ENCODE measurements at regions not wholly inside any gene's neighbourhood (a gene's known extent, or its start where the extent isn't known, plus 50 kb on each side); places are given as distances from the start of the nearest gene placed in this dataset.

DNA sequence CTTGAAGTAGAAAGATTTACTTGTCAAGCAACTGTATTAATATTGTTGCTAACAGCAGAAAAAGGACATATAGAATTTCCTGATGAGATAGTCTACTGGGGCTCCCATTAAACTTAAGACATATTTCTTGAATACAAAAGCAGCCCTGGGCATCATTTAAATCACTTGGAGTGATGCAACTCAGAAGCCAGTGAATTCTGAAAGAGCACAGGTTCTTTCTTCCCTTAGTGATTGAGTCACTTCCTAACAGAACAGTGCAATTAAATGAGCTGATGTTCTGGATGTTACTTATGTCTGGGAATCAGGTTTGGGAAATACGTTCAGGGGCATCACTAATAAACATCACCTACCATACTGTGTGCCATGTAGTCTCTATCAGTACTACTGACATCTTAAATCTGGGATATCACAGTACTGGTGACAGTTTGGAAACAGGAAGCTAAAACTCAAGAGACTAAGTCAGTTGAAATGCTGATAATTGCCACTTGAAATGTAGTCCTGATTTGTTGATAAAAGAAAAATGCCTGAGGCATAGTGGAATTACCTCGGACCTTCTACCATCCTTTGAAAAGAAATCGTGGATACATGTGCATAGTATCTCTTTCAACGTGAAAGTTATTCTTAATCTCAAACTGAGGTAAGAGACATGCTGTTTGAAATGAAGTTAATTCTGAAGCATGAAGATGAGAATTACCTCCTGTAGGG lies 249.2 kb upstream of the GPRIN3 start:
- DNase-seq (ENCODE audit: extremely low read depth, low read depth) = no peak
- TF ChIP-seq, protein P1, sequence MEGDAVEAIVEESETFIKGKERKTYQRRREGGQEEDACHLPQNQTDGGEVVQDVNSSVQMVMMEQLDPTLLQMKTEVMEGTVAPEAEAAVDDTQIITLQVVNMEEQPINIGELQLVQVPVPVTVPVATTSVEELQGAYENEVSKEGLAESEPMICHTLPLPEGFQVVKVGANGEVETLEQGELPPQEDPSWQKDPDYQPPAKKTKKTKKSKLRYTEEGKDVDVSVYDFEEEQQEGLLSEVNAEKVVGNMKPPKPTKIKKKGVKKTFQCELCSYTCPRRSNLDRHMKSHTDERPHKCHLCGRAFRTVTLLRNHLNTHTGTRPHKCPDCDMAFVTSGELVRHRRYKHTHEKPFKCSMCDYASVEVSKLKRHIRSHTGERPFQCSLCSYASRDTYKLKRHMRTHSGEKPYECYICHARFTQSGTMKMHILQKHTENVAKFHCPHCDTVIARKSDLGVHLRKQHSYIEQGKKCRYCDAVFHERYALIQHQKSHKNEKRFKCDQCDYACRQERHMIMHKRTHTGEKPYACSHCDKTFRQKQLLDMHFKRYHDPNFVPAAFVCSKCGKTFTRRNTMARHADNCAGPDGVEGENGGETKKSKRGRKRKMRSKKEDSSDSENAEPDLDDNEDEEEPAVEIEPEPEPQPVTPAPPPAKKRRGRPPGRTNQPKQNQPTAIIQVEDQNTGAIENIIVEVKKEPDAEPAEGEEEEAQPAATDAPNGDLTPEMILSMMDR (IDR thresholded peaks at IDR 0.05; ENCODE audit: low read depth, low read length) = no peak

GRCh38 chr4:89551191-89551590 lies 243.6 kb upstream of the GPRIN3 start:
- no peak for DNase-seq (ENCODE audit: extremely low read depth, low read depth)

GRCh38 chr4:89549907-89550306 lies 242.3 kb upstream of the GPRIN3 start:
- TF ChIP-seq, protein P1 (IDR thresholded peaks at IDR 0.05; ENCODE audit: low read depth, low read length) = no peak
- peak; percentile 71 for DNase-seq (ENCODE audit: extremely low read depth, low read depth)

More at GRCh38 chr4:89551191-89551590, 243.6 kb upstream of the GPRIN3 start:
- TF ChIP-seq, protein P1 (IDR thresholded peaks at IDR 0.05; ENCODE audit: low read depth, low read length) = no peak

DNA sequence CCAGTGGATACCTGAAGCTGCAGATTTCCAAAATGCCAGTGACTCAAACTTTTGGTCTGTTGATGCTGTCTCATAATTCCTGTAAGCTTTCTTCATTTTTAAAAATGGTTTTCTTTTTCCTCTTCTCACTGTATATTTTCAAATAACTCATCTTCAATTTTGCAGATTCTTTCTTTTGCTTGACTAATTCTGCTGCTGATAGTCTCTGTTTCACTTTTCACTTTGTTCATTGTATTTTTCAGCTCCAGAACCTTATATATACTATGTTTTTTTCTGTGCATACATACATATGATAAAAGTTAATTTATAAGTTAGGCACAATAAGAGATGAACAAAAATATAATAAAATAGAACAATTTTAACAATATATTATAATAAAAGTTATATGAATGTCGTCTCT lies 237.7 kb upstream of the GPRIN3 start:
- DNase-seq (ENCODE audit: extremely low read depth, low read depth) = no peak
- TF ChIP-seq, protein P1 (IDR thresholded peaks at IDR 0.05; ENCODE audit: low read depth, low read length) = no peak

DNA sequence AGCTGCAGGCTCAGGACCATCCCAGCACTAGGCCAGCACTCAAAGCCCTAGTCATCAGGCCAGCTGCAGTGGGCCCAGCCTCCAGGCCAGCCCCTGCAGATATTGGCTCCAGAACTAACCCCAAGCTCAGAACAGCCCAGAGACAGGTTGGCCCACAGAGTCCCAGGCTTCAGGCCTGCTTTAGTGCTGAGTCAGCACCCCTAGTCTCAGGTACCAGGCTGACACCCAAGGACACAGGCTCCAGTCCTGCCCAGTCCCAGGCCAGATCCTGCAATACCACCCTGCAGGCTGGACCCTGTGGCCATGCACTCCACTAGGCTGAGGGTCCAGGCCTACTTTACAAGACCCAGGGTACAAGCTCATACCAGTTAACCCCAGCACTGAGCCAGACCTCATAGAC lies 234.4 kb upstream of the GPRIN3 start:
- DNase-seq (ENCODE audit: extremely low read depth, low read depth) = no peak
- TF ChIP-seq, protein P1 (IDR thresholded peaks at IDR 0.05; ENCODE audit: low read depth, low read length) = no peak

GRCh38 chr4:89539797-89540711 lies 232.5 kb upstream of the GPRIN3 start:
- TF ChIP-seq, protein P1 (IDR thresholded peaks at IDR 0.05; ENCODE audit: low read depth, low read length) = no peak
- no peak for DNase-seq (ENCODE audit: extremely low read depth, low read depth)

- TF ChIP-seq, protein P1 (IDR thresholded peaks at IDR 0.05; ENCODE audit: low read depth, low read length) = no peak
- DNase-seq (ENCODE audit: extremely low read depth, low read depth) = peak; percentile 77
Measured at GRCh38 chr4:89539374-89539773, 231.8 kb upstream of the GPRIN3 start.
